ENCODE measurements at regions not wholly inside any gene's neighbourhood (a gene's known extent, or its start where the extent isn't known, plus 50 kb on each side); places are given as distances from the start of the nearest gene placed in this dataset.

- TF ChIP-seq CTCF (conservative IDR thresholded peaks at IDR 0.05) (no peak), EZH2 (IDR thresholded peaks at IDR 0.05; ENCODE audit: low read depth) (no peak)
Observed at GRCh38 chrX:19912-20571, 261.1 kb upstream of the PLCXD1 start.
